K562 (cell line): ENCODE measurements at regions not wholly inside any gene's neighbourhood (a gene's known extent, or its start where the extent isn't known, plus 50 kb on each side); places are given as distances from the start of the nearest gene placed in this dataset.

Experiments
- ATAC-seq: fragments of 200-7000 bp; cut with Tn5 transposase; 3 replicates; pipeline ENCODE4 v1.9.1; 2020; ENCODE audit warnings: moderate library complexity
- BruUV-seq: library from RNA; stranded (reverse); fragments of 400-500 nt; replicated peaks from 2 replicates; lab custom pipeline; 2021; lab: Mats Ljungman, UMichigan
- CTCF ChIA-PET: fragments of 300-600 bp; formaldehyde crosslinking; extraction: SDS; loops from one replicate; lab custom pipeline; 2021; ENCODE audit warnings: low intra/inter-chr PET ratio; lab: Yijun Ruan, JAX
- POLR2A ChIA-PET: fragments of 300-600, 350-650 bp; sonication (Branson Sonifier 250); formaldehyde crosslinking; extraction: SDS; loops from one replicate; lab custom pipeline; 2021; ENCODE audit warnings: antibody characterized with exemption, inconsistent platforms; lab: Yijun Ruan, JAX
- DNase-seq, 4 experiments: peaks; one replicate each; pipeline versions ENCODE4 v3.0.0 to v3.0.0-alpha.2; 2011 to 2018; ENCODE audit warnings: low spot score in 3 of 4, mixed read lengths in 3 of 4; ENCODE audit errors: extremely low read depth in 1 of 4
- FAIRE-seq: peaks from 2 replicates; lab custom pipeline; 2011; peaks lifted over from hg19 to GRCh38; lab: Jason Lieb, UNC
- H2AFZ ChIP-seq: 2 replicates; pipeline ENCODE4 v1.6.0; 2011; ENCODE audit warnings: low read depth, low read length, control low read depth, inconsistent platforms
- H3K27ac ChIP-seq: fragments of 200-600 bp; 3 replicates; pipeline ENCODE4 v1.8.0; 2011; ENCODE audit warnings: low read depth, mild to moderate bottlenecking, control low read depth, inconsistent platforms, low read length, moderate library complexity, mixed read lengths; ENCODE audit errors: extremely low read depth
- H3K27me3 ChIP-seq, 2 experiments: fragments of 300-600 bp in 1 of 2; 2 replicates in 1 of 2; 3 replicates in 1 of 2; pipeline versions ENCODE4 v1.6.0 to v1.8.0; 2011; ENCODE audit warnings: inconsistent platforms in 2 of 2, low read length in 2 of 2, mild to moderate bottlenecking in 1 of 2, mixed read lengths in 1 of 2, moderate library complexity in 1 of 2; ENCODE audit not compliant: control insufficient read depth in 2 of 2, insufficient read depth in 2 of 2
- H3K36me3 ChIP-seq: fragments of 300-600 bp; 3 replicates; pipeline ENCODE4 v1.8.0; 2011; ENCODE audit warnings: mild to moderate bottlenecking, low read length, inconsistent platforms; ENCODE audit not compliant: control insufficient read depth, insufficient read depth
- H3K4me1 ChIP-seq, 2 experiments: fragments of 200-600 bp in 1 of 2; replicated peaks in 1 of 2; 2 replicates in 1 of 2; 3 replicates in 1 of 2; pipeline versions ENCODE4 v1.5.1 to v1.8.0; 2011; ENCODE audit warnings: inconsistent platforms in 2 of 2, low read length in 2 of 2, mild to moderate bottlenecking in 1 of 2, mixed read lengths in 1 of 2, moderate library complexity in 1 of 2; ENCODE audit not compliant: control insufficient read depth in 2 of 2, insufficient read depth in 2 of 2
- H3K4me2 ChIP-seq: 2 replicates; pipeline ENCODE4 v1.6.1; 2011; ENCODE audit warnings: low read length, control low read depth, inconsistent platforms, mixed read lengths; ENCODE audit not compliant: insufficient read depth
- H3K4me3 ChIP-seq: fragments of 200-600 bp; sonication (generic), shearing (Covaris generic); 2 replicates; pipeline ENCODE4 v1.5.1; 2016; ENCODE audit warnings: control low read depth, inconsistent platforms
- H3K79me2 ChIP-seq: fragments of 200-600 bp; 3 replicates; pipeline ENCODE4 v1.8.0; 2011; ENCODE audit warnings: low read length, inconsistent platforms; ENCODE audit not compliant: control insufficient read depth, insufficient read depth
- H3K9ac ChIP-seq, 2 experiments: 2 replicates each; pipeline versions ENCODE4 v1.6.0 to v1.6.1; 2011; ENCODE audit warnings: low read depth in 2 of 2, low read length in 2 of 2, control low read depth in 1 of 2, inconsistent platforms in 1 of 2, mild to moderate bottlenecking in 1 of 2, mixed read lengths in 1 of 2; ENCODE audit not compliant: insufficient read depth in 1 of 2
- H3K9me1 ChIP-seq: one replicate; pipeline ENCODE4 v1.6.0; 2011; ENCODE audit warnings: inconsistent platforms, mild to moderate bottlenecking, low read length, moderate library complexity; ENCODE audit not compliant: control insufficient read depth, insufficient read depth
- H3K9me3 ChIP-seq: replicated peaks from 2 replicates; pipeline ENCODE4 v1.5.1; 2011; ENCODE audit warnings: low read depth, low read length, inconsistent platforms; ENCODE audit not compliant: control insufficient read depth, insufficient read depth
- H4K20me1 ChIP-seq: replicated peaks from 2 replicates; pipeline ENCODE4 v1.6.1; 2011; ENCODE audit warnings: low read length, inconsistent platforms, mixed read lengths; ENCODE audit not compliant: control insufficient read depth, insufficient read depth
- FOSL1 ChIP-seq: fragments of 200-800 bp; sonication (Bioruptor generic); conservative IDR thresholded peaks from 2 replicates; pipeline ENCODE4 v1.6.1; 2016; ENCODE audit warnings: missing genetic modification characterization, missing compliant biosample characterization
- GABPB2 ChIP-seq: fragments of 250-450 bp; sonication (Bioruptor Pico); conservative IDR thresholded peaks from 2 replicates; pipeline ENCODE4 v1.5.1; 2021; ENCODE audit warnings: mild to moderate bottlenecking
- KDM1A ChIP-seq, 2 experiments: fragments of 450-650 bp; IDR thresholded peaks; 2 replicates each; pipeline ENCODE4 v1.6.1; 2016; ENCODE audit warnings: mild to moderate bottlenecking in 2 of 2
- ZFP1 ChIP-seq: fragments of 450-650 bp; formaldehyde crosslinking; IDR thresholded peaks from 2 replicates; pipeline ENCODE4 v1.4.0; 2020; ENCODE audit warnings: mild to moderate bottlenecking, mixed read lengths
- ZNF184 ChIP-seq: sonication (generic); formaldehyde crosslinking; IDR thresholded peaks from 2 replicates; pipeline ENCODE4 v1.5.0; 2020; ENCODE audit warnings: missing genetic modification reagents
- ZNF699 ChIP-seq: fragments of 250-450 bp; sonication (Bioruptor Pico); IDR thresholded peaks from 2 replicates; pipeline ENCODE4 v1.8.0; 2021; ENCODE audit warnings: mild to moderate bottlenecking, moderate library complexity; ENCODE audit not compliant: insufficient replicate concordance
- WGBS: fragments of 100-300 bp; shearing (Covaris generic); methylation state at CpG from one replicate; pipeline ENCODE4 v1.1.6; 2016; ENCODE audit warnings: low coverage, mixed read lengths; ENCODE audit not compliant: insufficient coverage; ENCODE audit errors: missing lambda C conversion rate; 5-methylcytosine and 5-hydroxymethylcytosine counted together
- in situ Hi-C: fragments of 300-500 bp; cut with MboI; formaldehyde crosslinking; loops from 4 replicates; pipeline ENCODE4 v1.15.0; 2018; ENCODE audit warnings: inconsistent platforms, mixed read lengths
- intact Hi-C: fragments of 100-400 bp; cut with micrococcal nuclease; formaldehyde crosslinking; loops from 2 replicates; pipeline ENCODE4 v1.14.2; 2022
- TF ChIP-seq, protein P1 (sequence below): fragments of 250-450 bp; sonication (Bioruptor Pico); IDR thresholded peaks from 2 replicates; pipeline ENCODE4 v1.9.0; 2021; ENCODE audit warnings: mild to moderate bottlenecking

DNA sequence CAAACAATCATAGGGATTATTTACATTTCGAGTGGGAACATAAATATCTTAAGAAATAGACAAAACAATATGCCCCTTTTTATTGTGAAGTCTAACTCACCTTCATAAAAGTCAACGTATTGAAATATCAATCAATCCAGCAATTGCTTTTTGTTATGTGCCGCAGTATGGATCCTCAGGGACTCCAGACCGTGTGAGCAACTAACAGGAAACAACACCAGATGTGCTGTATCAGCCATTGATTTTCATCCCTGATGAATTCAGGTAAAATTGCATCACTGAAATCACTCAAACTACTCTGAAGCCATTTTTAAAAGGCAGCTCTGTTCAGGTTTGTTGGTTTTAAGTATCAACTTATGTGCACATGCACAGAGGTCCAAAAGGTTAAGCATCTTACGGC, 197.3 kb upstream of the FAT1 start:
- Histone ChIP-seq H3K9me3 (no peaks in the 10 kb centered on the region), H3K27me3 (peaks cover 3 to 8% of the 10 kb centered on the region in 2 experiments; a peak in 3 of 5 replicates), H3K4me3 (no peak overlapping the region), H3K9ac (no peak overlapping the region), H3K4me1 (no peaks in the 10 kb centered on the region), H4K20me1 (no peaks in the 10 kb centered on the region), H3K36me3 (no peaks in the 10 kb centered on the region), H2AFZ (no peak overlapping the region), H3K4me2 (no peak overlapping the region), H3K79me2 (no peaks in the 10 kb centered on the region), H3K9me1 (no peaks in the 10 kb centered on the region), H3K27ac (no peak overlapping the region)
- ATAC-seq, result no peak
- intact Hi-C loops, result loop anchor here (10.0 kb wide), 1 partner anchor 76 kb away; no protein-coding TSS in a partner anchor
- in situ Hi-C loops, result no loop called here
- FAIRE-seq, result no peak
- CTCF ChIA-PET, result no interaction called here
- POLR2A ChIA-PET, result interaction anchor here (0.9 kb wide), 1 partner anchor 76 kb away, joined by 3 read pairs; no protein-coding TSS in a partner anchor
- no TSS peak for BruUV-seq
- TF ChIP-seq FOSL1 (no peak), GABPB2 (no peak)
- no peak for DNase-seq
- 31% methylated on average over 5 of the region's 5 CpGs for WGBS

DNA sequence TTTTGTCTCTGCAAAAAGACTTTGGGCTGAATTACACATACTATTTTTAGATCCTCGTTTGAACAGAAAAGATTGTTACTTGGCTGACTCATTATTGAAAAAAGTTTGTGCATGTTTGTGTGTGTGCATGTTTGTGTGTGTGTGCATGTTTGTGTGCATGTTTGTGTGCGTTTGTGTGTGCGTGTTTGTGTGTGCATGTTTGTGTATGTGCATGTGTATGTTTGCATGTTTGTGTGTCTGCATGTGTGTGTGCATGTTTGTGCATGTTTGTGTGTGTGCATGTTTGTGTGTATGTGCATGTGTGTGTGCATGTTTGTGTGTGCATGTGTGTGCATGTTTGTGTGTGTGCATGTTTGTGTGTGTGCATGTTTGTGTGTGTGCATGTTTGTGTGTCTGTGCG, 201.1 kb upstream of the FAT1 start:
- 13% methylated on average over 4 of the region's 4 CpGs for WGBS
- Histone ChIP-seq H3K9me1 (no peaks in the 10 kb centered on the region), H2AFZ (no peak overlapping the region), H3K36me3 (no peaks in the 10 kb centered on the region), H3K27me3 (no peaks in the 10 kb centered on the region; a peak in 1 of 5 replicates), H3K9me3 (no peaks in the 10 kb centered on the region), H3K4me1 (no peaks in the 10 kb centered on the region), H4K20me1 (no peaks in the 10 kb centered on the region), H3K79me2 (no peaks in the 10 kb centered on the region), H3K4me3 (no peak overlapping the region), H3K27ac (no peak overlapping the region), H3K4me2 (no peak overlapping the region), H3K9ac (no peak overlapping the region)
- in situ Hi-C loops, result no loop called here
- DNase-seq (no peak), ATAC-seq (no peak), FAIRE-seq (peak; percentile 66)
- POLR2A ChIA-PET, result no interaction called here
- intact Hi-C loops, result loop anchor here (10.0 kb wide), 1 partner anchor 80 kb away; no protein-coding TSS in a partner anchor
- no TSS peak for BruUV-seq
- CTCF ChIA-PET, result no interaction called here
- TF ChIP-seq ZNF699 (no peak), KDM1A (IDR thresholded peaks at IDR 0.05) (peak in 1 of 2 experiments; percentile 47; a peak in 1 of 4 replicates), ZNF184 (CRISPR knock-in tag) (no peak), ZFP1 (CRISPR knock-in tag) (no peak)
- TF ChIP-seq, protein P1, sequence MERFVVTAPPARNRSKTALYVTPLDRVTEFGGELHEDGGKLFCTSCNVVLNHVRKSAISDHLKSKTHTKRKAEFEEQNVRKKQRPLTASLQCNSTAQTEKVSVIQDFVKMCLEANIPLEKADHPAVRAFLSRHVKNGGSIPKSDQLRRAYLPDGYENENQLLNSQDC (CRISPR knock-in tag), result no peak
